ENCODE measurements at regions not wholly inside any gene's neighbourhood (a gene's known extent, or its start where the extent isn't known, plus 50 kb on each side); places are given as distances from the start of the nearest gene placed in this dataset.
A peak's percentile ranks its signal among the peaks of the same experiment; 100 is the strongest.

GRCh38 chr2:176751314-176752227, 461.0 kb upstream of the HNRNPA3 start:
- H3K4me1 ChIP-seq, result peaks cover 0 to 28% (median 22%) of the 10 kb centered on the region in 10 experiments; a peak in 18 of 20 replicates
- H4K20me1 ChIP-seq, result no peaks in the 10 kb centered on the region
- no peaks in the 10 kb centered on the region for H3K9me3 ChIP-seq (replicated peaks in 1 of 11)
- no peak overlapping the region for H3K9ac ChIP-seq
- no peaks in the 10 kb centered on the region for H3K36me3 ChIP-seq
- no peak overlapping the region for H3K4me3 ChIP-seq
- no peaks in the 10 kb centered on the region for H3K27me3 ChIP-seq
- TF ChIP-seq Cebpa-rat (IDR thresholded peaks at IDR 0.05), result no peak
- H3K27ac ChIP-seq, result no peak overlapping the region
- H3K4me2 ChIP-seq, result no peak overlapping the region

- Histone ChIP-seq H3K4me3 (no peak overlapping the region), H3K27me3 (no peaks in the 10 kb centered on the region), H3K27ac (no peak overlapping the region), H3K9me3 (replicated peaks in 1 of 11) (no peaks in the 10 kb centered on the region), H3K9ac (no peak overlapping the region), H3K36me3 (no peaks in the 10 kb centered on the region), H3K4me1 (peaks cover 0 to 28% (median 22%) of the 10 kb centered on the region in 10 experiments; a peak in 18 of 20 replicates), H4K20me1 (no peaks in the 10 kb centered on the region), H3K4me2 (no peak overlapping the region)
- TF ChIP-seq Cebpa-rat (IDR thresholded peaks at IDR 0.05), result no peak
Observed at GRCh38 chr2:176752295-176752694, 460.3 kb upstream of the HNRNPA3 start.

- no peak for TF ChIP-seq Cebpa-rat (IDR thresholded peaks at IDR 0.05)
- H3K4me1 ChIP-seq, result peaks cover 0 to 28% (median 22%) of the 10 kb centered on the region in 10 experiments; a peak in 18 of 20 replicates
- no peak overlapping the region for H3K4me3 ChIP-seq
- H3K9me3 ChIP-seq (replicated peaks in 1 of 11), result no peaks in the 10 kb centered on the region
- peak overlapping the region in 5 of 11 experiments; percentile 6 to 57 (median 49); a peak in 5 of 22 replicates for H3K27ac ChIP-seq
- no peaks in the 10 kb centered on the region for H4K20me1 ChIP-seq
- peak overlapping the region in 6 of 11 experiments; percentile 18 to 48 (median 38); a peak in 5 of 22 replicates for H3K4me2 ChIP-seq
- H3K36me3 ChIP-seq, result no peaks in the 10 kb centered on the region
- no peak overlapping the region for H3K9ac ChIP-seq
- H3K27me3 ChIP-seq, result no peaks in the 10 kb centered on the region
Observed at GRCh38 chr2:176753205-176753604, 459.4 kb upstream of the HNRNPA3 start.

GRCh38 chr2:176753752-176754474, 458.7 kb upstream of the HNRNPA3 start:
- Histone ChIP-seq H3K27me3 (no peaks in the 10 kb centered on the region), H3K27ac (peak overlapping the region in 5 of 11 experiments; percentile 6 to 61 (median 49); a peak in 5 of 22 replicates), H3K4me2 (peak overlapping the region in 9 of 11 experiments; percentile 3 to 48 (median 28); a peak in 14 of 22 replicates), H4K20me1 (no peaks in the 10 kb centered on the region), H3K9me3 (replicated peaks in 1 of 11) (no peaks in the 10 kb centered on the region), H3K36me3 (no peaks in the 10 kb centered on the region), H3K4me1 (peaks cover 0 to 28% (median 22%) of the 10 kb centered on the region in 10 experiments; a peak in 18 of 20 replicates), H3K4me3 (no peak overlapping the region), H3K9ac (no peak overlapping the region)
- peak in 4 of 11 experiments; percentile 23 to 48 (median 32); a peak in 2 of 22 replicates for TF ChIP-seq Cebpa-rat (IDR thresholded peaks at IDR 0.05)

GRCh38 chr2:176755537-176756135, 457.0 kb upstream of the HNRNPA3 start:
- no peak overlapping the region for H3K4me3 ChIP-seq
- H3K27ac ChIP-seq, result peak overlapping the region in 4 of 11 experiments; percentile 30 to 61 (median 36); a peak in 4 of 22 replicates
- H3K27me3 ChIP-seq, result no peaks in the 10 kb centered on the region
- H3K4me1 ChIP-seq, result peaks cover 0 to 28% (median 22%) of the 10 kb centered on the region in 10 experiments; a peak in 18 of 20 replicates
- no peak for TF ChIP-seq Cebpa-rat (IDR thresholded peaks at IDR 0.05)
- H3K36me3 ChIP-seq, result no peaks in the 10 kb centered on the region
- no peaks in the 10 kb centered on the region for H3K9me3 ChIP-seq (replicated peaks in 1 of 11)
- no peak overlapping the region for H3K9ac ChIP-seq
- peak overlapping the region in 8 of 11 experiments; percentile 27 to 62 (median 44); a peak in 16 of 22 replicates for H3K4me2 ChIP-seq
- H4K20me1 ChIP-seq, result no peaks in the 10 kb centered on the region

- H4K20me1 ChIP-seq, result no peaks in the 10 kb centered on the region
- no peaks in the 10 kb centered on the region for H3K9me3 ChIP-seq (replicated peaks in 1 of 11)
- no peaks in the 10 kb centered on the region for H3K27me3 ChIP-seq
- H3K27ac ChIP-seq, result no peak overlapping the region
- no peak overlapping the region for H3K4me2 ChIP-seq
- no peaks in the 10 kb centered on the region for H3K36me3 ChIP-seq
- peaks cover 0 to 27% (median 21%) of the 10 kb centered on the region in 10 experiments; a peak in 18 of 20 replicates for H3K4me1 ChIP-seq
- no peak overlapping the region for H3K4me3 ChIP-seq
- H3K9ac ChIP-seq, result no peak overlapping the region
- no peak for TF ChIP-seq Cebpa-rat (IDR thresholded peaks at IDR 0.05)
Observed at GRCh38 chr2:176758426-176758825, 454.2 kb upstream of the HNRNPA3 start.

- Histone ChIP-seq H3K9me3 (replicated peaks in 1 of 11) (no peaks in the 10 kb centered on the region), H3K4me3 (no peak overlapping the region), H3K4me1 (peaks cover 0 to 8% (median 7%) of the 10 kb centered on the region in 10 experiments; a peak in 15 of 20 replicates), H3K36me3 (no peaks in the 10 kb centered on the region), H3K27me3 (no peaks in the 10 kb centered on the region), H3K9ac (no peak overlapping the region), H3K27ac (no peak overlapping the region), H4K20me1 (no peaks in the 10 kb centered on the region), H3K4me2 (no peak overlapping the region)
- no peak for TF ChIP-seq Cebpa-rat (IDR thresholded peaks at IDR 0.05)
Observed at GRCh38 chr2:176760439-176760838, 452.2 kb upstream of the HNRNPA3 start.

GRCh38 chr2:176763130-176763529, 449.5 kb upstream of the HNRNPA3 start:
- H3K9me3 ChIP-seq (replicated peaks in 1 of 11), result no peaks in the 10 kb centered on the region
- no peak overlapping the region for H3K9ac ChIP-seq
- H4K20me1 ChIP-seq, result no peaks in the 10 kb centered on the region
- H3K36me3 ChIP-seq, result no peaks in the 10 kb centered on the region
- no peak overlapping the region for H3K4me3 ChIP-seq
- no peaks in the 10 kb centered on the region for H3K4me1 ChIP-seq
- no peak overlapping the region for H3K27ac ChIP-seq
- TF ChIP-seq Cebpa-rat (IDR thresholded peaks at IDR 0.05), result no peak
- H3K27me3 ChIP-seq, result no peaks in the 10 kb centered on the region
- H3K4me2 ChIP-seq, result no peak overlapping the region
